Adrenal gland (tissue), 5 donors: ENCODE measurements at regions not wholly inside any gene's neighbourhood (a gene's known extent, or its start where the extent isn't known, plus 50 kb on each side); places are given as distances from the start of the nearest gene placed in this dataset.
"Not testable (repeated sequence)": the region's sequence is repeated elsewhere in the genome, so short reads cannot be mapped to it uniquely, and the experiment has no call there.

Experiments used
- POLR2A ChIP-seq, 2 donors: fragments of 450-650 bp; IDR thresholded peaks; one replicate each; pipeline ENCODE4 v1.6.1; 2017; ENCODE audit warnings: antibody characterized with exemption in 2 of 2, mild to moderate bottlenecking in 2 of 2, moderate library complexity in 1 of 2
- TF ChIP-seq, protein P1 (sequence below), 6 experiments: fragments of 450-650 bp in 4 of 6; fragments of 200-600 bp in 2 of 6; sonication (generic) in 1 of 6; IDR thresholded peaks; 1 replicate in 5 of 6; 2 replicates in 1 of 6; pipeline versions ENCODE4 v1.5.1 to v1.8.0; 2016 to 2021; ENCODE audit warnings: antibody characterized with exemption in 6 of 6, mild to moderate bottlenecking in 2 of 6, moderate library complexity in 1 of 6
- donor health status: DM: no; HTN: no; CAD: no.

DNA sequence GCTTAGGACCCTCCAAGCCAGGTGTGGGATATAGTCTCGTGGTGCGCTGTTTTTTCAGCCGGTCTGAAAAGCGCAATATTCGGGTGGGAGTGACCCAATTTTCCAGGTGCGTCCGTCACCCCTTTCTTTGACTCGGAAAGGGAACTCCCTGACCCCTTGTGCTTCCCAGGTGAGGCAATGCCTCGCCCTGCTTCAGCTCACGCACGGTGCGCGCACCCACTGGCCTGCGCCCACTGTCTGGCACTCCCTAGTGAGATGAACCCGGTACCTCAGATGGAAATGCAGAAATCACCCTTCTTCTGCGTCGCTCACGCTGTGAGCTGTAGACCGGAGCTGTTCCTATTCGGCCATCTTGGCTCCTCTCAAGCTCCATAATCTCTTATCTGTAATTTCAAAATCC lies 408.0 kb downstream of the FAM72C start:
- TF ChIP-seq, protein P1, sequence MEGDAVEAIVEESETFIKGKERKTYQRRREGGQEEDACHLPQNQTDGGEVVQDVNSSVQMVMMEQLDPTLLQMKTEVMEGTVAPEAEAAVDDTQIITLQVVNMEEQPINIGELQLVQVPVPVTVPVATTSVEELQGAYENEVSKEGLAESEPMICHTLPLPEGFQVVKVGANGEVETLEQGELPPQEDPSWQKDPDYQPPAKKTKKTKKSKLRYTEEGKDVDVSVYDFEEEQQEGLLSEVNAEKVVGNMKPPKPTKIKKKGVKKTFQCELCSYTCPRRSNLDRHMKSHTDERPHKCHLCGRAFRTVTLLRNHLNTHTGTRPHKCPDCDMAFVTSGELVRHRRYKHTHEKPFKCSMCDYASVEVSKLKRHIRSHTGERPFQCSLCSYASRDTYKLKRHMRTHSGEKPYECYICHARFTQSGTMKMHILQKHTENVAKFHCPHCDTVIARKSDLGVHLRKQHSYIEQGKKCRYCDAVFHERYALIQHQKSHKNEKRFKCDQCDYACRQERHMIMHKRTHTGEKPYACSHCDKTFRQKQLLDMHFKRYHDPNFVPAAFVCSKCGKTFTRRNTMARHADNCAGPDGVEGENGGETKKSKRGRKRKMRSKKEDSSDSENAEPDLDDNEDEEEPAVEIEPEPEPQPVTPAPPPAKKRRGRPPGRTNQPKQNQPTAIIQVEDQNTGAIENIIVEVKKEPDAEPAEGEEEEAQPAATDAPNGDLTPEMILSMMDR (IDR thresholded peaks at IDR 0.05) = not testable (repeated sequence)
- not testable (repeated sequence) for TF ChIP-seq POLR2A (IDR thresholded peaks at IDR 0.05)
